HG03159 (cell line): ENCODE measurements at regions not wholly inside any gene's neighbourhood (a gene's known extent, or its start where the extent isn't known, plus 50 kb on each side); places are given as distances from the start of the nearest gene placed in this dataset.

Experiments used
- ATAC-seq: cut with Tn5 transposase; IDR thresholded peaks from one replicate; pipeline ENCODE4 v1.9.1; 2021; ENCODE audit warnings: mild to moderate bottlenecking, moderate library complexity; ENCODE audit not compliant: unreplicated experiment

DNA sequence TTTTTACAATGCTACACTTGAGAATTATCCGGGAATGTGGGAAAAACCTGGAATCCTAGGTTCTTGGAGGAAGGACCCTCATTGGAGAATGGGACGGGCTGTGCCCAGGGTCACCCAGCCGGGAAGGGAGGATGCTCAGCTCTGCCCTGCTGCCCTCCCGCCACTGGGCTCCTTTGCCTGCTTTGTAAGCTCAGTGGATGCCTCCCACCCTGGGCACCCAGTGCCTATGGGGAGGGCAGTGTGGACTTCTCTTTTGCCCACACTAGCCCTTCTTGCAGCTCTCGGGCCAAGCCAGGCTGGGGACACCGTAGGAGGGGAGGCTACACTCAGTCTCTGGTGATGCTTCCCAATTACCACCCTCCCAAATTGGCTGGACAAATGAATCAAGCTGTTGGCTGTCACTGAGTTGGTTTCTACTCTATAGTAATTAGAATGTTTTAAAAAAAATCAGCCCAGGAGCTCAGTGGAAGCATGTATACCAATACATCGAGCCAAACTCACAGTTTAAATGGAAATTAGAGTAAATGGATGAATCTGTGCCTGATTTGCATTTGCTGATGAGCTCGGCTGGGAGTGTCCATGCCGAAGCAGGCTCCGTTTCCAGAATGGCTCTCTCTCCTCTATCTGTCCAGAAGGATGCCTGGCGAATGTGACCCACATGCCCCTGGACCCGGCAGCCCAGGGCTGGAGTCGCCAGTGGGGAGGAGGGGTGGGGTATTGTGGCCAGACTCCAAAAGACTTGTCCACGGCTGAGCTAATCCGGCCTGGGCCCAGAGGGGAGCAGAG, 317.0 kb downstream of the CTTN start:
- ATAC-seq: no peak

DNA sequence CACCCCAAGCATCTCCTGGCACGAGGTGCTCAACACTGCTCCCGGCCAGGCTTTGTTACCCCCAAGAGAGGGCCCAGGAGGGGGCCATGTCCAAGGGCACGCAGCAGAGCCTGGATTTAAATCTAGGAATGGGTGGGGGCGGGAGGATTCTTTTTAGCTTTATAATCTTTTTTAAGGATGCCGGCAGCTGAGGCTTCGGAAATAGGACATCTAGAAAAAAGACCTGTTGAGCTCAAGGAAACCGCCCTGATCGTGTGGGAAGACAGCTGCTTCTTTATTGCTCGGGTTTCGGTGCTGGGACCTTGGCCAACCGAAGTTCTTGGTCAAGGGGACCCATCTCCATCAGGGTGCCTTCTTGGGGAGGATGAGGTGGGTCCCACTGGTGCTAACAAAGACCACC, 317.9 kb downstream of the CTTN start:
- no peak for ATAC-seq

DNA sequence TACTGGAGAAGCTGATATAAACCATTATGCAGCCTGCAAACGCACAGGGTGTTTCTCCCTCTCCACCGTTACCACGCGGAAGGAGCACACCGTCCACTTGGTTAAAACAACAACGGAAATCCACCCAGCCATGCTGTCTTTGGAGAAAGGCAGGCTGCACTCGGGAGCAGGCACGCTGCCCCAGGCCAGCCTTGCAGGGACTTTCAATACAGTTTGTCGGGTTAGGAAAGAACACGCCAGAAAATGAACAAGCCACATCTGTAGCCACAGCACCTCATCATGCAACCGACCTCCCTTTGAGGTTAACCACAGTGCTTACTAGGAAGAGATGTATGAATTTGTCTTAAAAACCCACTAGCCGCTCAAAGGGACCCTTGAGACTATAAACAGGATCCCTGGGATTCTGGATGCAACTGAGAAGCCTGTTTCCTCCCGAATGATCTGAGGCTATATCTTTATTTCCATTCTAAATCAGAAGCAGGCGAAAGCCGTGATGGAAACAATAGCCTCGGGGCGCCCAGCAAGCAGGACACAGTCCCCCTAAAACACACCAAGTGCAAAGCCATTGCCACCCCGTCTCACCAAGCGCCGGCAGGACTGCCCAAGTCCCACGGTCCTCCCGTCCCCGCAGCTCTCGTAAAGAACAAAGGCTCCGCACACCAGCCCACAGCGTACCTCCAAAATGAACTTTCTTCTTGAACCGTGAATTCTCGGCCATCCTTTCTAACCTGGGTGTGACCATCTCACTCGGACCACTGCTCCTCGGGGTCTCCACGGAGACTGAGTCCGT, 318.9 kb downstream of the CTTN start:
- no peak for ATAC-seq

DNA sequence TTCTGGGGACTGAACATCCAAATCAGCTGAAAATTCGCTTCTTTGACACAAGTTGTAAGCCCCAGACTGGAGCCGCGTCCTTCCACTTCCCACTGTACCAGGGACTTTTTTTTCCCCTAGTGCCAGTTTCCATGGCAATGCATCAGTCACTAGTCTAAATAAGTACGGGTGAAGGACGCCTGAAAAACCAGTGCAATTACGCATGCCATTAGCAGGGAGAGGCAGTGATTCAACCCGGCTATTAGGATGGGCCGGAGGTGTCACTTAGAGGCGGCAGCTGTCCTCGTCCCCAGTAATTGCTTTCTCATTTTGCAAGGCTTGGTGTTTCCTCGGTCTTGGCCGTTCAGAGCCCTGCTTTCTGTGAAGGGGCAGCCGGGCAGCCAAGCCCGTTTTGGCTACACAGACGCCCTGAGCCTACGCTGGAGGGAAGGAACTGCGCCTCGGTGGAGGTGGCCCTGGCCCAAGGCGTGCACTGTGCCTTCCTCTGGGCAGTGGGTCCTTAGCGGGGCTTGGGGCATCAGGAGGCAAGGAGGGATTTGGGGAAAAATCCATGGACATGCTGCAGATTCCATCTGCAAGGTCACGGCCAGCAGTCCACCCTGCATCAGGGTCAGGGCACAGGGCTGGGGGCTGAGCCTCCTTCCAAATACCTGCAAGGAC, 319.7 kb downstream of the CTTN start:
- ATAC-seq: no peak

DNA sequence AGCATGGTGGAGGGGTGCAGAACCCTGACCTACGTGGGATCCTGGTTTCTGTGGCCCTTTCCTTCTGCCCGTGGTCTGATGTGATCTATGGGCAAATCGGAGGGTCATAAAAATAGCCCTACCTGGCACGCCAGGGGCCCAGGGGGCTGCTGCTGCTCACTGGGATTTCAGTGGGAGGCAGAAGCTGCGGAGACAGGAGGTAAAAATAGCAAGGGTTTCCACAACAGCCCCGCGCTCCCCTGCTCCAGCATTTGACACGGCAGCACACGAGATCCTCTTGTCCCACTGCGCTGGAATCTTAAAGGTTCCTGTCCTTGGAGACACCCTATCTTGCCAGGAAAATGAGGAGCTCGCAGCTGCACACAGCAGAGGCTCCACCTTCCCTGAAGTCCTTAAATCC, 321.2 kb downstream of the CTTN start:
- ATAC-seq: no peak

DNA sequence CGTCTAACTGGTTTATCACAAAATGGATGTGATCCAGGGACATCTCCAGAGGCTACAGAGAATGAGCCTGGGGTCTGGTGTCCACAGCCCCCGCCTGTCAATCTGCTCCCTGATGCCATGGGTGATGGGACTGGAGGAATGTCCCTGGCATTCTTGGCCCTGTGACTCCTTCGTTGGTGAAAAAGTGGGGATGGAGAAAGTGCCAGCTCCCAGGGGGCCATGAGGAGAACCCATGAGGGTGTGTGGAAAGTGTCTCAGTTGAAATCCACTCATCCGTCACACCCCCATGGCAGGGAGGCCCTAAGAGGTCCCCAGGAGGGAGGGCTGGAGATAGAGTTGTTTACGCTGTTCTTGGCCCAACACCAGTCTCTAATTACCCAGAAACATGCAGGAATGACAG, 322.0 kb downstream of the CTTN start:
- ATAC-seq: no peak

DNA sequence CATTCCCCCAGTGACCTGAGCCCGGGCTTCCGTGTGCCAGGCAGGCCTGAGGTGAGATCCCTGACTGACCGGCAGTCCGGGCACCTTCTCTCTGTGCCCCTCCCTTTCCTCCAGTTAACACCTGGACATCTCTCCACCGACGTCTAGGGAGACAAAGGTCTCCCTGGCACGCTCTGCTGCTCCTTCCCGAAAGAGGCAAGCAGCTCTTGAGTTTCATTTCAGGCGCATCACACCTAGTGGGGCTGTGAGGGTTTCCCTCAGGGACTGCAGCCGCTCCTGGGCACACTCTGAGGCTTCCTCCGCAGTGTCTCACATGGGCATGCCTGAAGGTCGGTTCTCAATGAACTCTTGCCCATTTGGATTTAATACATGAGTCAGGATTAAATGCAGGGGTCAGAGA, 322.7 kb downstream of the CTTN start:
- ATAC-seq: no peak

DNA sequence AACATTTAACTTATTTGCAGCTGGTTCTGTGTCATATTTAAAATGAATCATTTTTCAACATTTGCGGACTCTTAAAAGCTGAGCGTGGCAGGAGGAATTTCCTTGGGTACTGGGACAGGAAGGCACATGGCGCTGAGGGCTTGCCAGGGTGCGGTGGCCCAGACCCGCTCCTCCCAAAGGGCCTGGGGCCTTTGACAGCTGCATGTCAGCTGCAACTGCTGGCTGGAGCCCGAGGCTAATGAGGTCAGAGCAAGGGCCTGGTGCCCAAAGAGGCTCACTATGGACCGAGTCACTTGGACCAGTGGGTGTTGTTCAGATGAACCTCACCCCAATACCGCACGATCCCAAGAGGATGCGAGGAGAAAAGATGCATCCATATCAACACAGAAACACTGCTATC, 326.9 kb downstream of the CTTN start:
- ATAC-seq: no peak

DNA sequence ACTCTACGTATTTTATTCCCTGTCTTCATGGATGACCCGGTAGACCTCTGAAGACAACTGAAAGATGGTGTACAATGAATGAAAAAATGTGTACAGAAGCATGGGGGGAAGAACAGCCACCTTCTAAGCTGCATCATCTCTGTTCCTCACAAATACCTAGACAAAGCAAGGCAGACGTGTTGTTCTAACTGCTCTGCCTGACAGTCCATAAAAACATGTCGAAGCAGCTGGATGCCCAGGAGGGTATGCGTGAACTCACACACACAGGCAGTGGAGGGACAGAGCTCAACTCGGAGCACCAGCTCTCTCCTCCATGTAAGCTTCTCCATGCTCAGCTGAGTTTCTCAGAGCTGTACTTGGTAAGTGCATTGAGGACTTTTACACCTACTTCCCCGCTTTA, 327.4 kb downstream of the CTTN start:
- ATAC-seq: no peak

DNA sequence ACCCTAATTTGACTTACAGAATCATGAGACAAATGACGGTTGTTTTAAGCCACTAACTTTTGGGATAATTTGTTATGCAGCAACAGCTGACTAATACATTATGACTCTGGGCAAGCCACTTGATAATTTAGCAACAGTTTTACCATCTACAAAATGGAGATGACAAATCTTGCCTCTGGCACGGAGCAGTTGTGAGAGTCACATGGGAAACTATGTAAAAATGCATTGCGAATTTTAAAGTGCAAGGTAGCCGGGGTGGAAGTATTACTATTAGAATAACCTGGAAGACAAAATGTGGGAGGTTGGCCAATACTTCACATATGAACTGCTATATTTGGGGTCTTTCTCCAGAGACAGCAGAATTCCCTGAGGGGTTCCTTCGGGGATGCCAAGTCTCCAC, 328.7 kb downstream of the CTTN start:
- no peak for ATAC-seq

DNA sequence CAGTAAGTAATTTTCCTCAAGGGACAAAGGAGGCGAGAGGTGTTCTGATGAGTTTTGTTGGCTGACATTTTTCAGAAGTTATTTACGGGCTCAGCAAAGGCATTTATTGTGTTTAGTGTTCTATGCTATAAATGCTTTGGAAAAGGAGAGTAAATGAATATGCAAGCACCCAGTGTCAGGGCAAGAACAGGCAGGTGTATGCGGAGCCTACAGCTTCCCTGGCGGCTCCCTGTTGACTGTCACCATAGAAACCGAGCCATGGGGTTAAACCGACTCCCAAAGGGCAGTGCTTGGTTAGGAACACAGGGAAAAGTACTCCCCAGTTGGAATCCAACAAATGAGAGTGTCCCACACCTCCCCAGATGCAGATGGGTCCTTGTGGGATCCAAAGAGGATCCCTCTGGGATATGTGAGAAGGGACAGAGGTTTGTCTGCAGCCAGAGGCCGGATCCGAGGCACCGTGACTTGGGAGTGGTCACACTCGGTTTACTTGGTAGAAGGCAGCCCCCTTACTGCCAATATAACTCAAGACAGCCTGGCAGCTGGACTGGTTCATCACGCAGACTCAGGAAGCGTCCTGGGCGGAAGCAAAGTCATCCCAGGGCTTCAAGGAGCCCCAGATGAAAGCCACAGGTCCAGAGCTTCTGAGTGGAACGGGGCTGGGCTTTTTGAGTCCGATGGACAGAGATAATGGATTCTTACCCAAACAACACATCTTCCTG, 329.7 kb downstream of the CTTN start:
- no peak for ATAC-seq

DNA sequence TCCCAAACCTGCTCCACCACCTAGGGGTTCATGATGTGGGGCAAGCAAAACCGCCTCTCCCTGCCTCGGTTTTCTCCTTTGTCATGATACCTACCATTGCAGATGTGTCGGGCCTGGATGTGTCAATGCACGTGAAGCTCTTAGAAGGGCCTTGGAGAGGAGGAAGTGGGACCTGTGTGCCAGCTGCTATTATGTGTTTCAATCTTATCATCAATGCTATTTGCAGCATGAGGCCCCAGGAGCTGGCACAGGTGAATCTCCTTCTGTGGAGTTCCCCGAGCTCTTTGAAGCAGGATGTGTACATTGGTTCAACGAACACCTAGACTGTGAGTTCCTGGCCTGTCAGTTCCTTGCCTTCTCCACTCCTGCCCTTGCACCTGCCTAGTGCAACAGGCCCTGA, 331.6 kb downstream of the CTTN start:
- ATAC-seq: no peak

DNA sequence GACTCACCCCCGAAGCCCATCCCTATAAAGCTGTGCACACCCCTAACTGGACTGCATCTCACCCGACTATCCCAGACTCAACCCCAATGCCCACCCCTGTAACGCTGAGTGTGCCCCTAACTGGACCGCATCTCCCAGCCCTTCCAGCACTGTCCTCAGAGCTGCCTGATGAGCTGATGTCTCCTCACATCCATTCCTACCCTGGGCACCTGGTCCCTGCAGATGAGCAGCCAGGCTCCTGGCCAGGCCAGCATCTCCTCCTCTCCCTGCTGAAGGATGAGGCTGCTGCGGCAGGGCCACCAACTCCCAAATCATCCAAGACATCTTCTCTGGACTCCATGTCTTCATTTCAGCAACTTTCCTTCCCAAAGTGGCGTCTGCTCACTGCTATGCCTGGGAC, 332.1 kb downstream of the CTTN start:
- no peak for ATAC-seq

DNA sequence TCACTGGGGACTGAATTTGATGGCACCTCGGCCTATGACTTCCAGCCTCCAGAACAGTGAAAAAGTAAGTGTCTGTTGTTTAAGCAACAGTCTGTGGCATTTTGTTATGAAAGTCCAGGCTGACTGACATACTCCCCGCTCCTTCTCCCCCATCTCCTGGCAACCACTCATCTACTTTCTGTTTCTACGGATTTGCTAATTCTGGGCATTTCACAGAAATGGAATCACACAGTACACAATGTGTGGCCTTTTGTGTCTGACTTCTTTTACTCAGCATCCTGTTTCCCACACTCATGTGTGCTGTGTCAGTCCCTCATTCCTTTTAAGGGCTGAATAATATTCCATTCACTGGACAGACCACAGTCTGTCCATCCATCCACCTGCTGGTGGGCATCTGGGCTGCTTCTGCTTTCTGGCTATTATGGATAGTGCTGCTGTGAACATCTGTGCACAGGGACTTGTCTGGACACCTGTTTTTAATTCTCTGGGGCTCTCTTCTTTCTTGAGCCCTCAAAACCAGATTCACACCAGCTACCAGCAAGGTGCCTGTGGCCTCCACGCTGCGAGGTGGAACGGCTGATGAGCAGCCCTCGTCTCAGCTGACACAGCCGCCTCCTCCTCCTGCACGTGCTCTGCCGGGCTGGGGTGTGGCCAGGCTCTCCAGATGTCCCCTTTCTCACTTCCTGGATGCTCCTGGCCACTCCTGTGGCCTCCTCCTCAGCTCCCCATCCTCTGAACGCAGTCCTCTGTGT, 333.1 kb downstream of the CTTN start:
- ATAC-seq: no peak

DNA sequence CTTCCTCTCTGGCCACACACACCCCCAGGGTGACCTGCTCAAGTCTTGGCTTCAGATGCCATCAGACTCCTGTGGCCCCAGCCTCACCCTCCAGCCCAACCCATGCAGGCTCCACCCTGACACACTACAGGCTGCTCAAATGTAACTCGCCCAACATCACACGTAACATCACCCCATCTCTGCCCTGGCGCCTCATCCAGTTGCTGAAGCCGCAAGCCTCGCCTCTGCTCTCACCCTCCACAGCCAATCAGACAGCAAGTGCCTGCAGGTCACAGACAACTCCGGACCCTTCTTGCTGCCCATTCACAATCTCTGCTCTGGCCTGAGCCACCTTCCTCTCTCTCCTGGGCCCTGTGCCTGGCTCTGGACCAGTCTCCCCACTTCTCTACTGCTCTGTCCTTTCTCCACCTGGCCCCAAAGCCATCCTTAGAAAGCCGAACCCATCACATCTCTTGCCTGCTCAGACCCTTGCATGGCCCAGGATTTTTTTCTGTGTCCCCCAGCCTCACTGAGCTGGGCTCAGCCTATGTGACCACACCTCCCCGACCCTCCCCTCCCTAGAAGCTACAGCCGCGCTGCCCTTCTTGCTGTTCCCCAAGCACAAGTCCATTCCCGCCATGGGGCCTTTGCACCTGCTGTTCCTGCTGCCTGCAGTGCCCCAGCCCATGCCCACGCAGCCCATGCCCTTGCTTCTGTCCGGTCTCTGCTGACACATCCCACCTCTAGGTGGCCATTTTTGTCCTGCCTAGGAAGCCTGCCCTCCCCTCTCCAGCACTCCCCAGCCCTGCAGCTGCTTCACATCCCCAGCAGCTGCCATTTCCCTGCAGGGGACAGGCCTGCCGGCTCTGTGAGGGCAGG, 333.9 kb downstream of the CTTN start:
- no peak for ATAC-seq

DNA sequence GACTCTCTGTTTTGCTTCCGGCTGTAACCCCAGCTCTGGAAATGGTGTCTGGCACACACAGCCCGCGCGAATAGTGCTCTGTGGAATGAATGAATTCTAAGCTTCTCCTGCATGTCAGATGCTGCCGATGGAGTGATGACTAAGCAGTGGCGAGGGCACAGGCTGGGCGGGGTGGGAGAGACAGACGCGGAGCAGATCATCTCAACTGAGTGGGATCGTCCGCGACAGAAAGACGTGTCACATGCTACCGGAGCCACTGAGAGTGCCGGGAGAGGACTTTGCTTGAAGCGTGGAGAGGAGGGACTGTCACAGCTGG, 334.5 kb downstream of the CTTN start:
- no peak for ATAC-seq

DNA sequence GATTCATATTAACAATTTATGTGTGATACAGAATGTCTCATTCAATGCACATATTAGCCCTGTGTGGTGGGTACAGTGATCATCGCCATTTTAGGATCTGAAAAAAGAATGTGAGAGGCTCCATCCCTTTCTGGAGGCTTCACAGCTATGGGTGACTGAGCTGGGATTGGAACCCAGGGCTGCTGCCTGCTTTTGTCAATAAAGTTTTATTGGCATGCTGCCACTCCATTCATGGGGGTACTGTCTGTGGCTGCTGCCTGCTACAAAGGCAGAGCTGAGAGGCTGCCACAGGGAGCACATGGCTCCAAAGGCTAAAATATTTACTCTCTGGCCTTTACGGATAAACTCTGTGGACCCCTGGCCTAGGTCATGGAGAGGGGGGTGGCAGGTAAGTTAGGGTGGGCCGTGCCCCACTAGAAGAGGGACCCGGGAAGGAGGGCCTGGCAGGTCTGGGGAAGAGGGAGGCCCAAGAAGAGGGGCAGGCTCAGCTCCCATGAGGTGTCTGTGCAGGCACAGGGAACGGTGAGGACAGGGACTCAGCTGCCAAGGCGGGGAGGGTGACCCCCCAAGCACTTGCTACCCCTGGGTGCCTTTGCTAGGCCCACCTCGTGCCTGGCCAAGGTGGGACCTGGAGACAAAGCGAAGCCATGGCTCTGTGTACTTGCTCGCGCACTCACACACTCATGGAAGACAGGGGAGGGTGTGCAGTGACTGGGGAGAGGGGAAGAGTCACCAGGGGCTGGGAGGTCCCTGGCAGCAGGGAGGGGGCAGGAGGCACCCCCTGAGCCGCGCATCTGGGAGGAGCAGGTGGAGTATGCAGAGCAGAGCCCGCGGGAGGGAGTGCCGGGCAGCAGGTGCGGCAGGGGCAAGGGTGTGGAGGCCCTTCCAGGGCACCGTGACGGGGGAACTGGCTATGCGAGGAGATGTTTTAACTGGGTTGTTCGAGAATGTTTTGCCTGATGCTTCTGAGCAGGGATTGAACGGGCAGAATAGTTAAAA, 335.3 kb downstream of the CTTN start:
- no peak for ATAC-seq

DNA sequence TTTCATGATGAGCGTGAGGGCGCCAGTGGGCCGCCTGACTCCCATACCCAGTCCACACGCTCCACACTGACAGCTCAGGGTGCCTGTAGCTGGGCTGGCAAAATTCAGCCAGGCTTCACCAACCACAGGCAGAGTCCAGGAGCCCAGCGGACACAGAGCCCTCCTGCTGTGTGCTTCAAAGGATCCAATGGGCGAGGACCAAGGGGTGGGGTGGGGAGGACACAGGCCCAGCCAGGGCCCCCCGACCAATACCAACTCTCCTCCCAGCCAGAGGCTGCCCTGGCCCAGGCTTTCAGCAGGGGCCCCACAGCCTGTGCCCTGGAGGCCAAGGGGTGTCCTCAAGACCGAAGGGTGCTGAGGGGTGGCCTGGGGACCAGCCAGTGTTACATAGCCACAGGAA, 336.1 kb downstream of the CTTN start:
- ATAC-seq: no peak

DNA sequence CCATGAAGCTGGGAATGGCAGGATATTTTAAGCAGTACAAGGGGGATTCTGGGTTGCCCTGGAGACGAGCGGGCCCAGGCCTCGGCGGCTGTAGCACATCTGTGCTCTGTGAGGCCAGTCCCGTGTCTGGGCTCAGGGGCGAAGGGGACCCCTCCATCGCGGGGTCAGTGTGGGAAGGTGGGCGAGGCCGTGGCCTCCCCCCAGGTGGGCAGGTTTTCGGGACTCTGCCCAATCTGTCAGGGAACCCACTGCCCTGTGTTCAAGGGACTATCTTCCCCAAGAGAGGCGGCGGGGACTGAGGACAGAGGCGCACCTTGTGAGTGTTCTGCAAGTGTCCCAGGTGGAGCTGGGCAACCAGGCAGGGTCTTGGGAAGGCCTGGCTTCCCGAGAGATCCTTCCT, 336.6 kb downstream of the CTTN start:
- no peak for ATAC-seq
